ENCODE measurements at regions not wholly inside any gene's neighbourhood (a gene's known extent, or its start where the extent isn't known, plus 50 kb on each side); places are given as distances from the start of the nearest gene placed in this dataset.

DNA sequence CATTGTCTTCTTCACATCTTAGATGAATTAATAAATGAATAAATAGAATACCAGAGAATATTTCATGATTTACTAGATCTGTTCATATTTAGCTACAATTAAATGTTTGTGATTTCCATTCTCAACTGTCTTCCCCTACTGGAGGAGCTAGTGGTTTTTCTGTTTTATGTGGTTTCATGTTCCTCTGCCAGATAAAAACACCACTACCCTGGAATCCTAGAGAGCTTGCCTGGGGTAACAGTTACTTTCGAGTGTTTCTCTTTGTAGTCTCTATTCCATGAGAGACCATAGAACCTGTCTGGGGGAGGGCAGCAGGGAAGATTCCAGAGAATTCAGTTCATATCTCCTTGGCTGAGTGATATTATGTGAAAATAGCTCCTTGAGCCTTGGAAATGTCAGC is 349.2 kb downstream of the INSIG2 start:
- TF ChIP-seq, protein P1, sequence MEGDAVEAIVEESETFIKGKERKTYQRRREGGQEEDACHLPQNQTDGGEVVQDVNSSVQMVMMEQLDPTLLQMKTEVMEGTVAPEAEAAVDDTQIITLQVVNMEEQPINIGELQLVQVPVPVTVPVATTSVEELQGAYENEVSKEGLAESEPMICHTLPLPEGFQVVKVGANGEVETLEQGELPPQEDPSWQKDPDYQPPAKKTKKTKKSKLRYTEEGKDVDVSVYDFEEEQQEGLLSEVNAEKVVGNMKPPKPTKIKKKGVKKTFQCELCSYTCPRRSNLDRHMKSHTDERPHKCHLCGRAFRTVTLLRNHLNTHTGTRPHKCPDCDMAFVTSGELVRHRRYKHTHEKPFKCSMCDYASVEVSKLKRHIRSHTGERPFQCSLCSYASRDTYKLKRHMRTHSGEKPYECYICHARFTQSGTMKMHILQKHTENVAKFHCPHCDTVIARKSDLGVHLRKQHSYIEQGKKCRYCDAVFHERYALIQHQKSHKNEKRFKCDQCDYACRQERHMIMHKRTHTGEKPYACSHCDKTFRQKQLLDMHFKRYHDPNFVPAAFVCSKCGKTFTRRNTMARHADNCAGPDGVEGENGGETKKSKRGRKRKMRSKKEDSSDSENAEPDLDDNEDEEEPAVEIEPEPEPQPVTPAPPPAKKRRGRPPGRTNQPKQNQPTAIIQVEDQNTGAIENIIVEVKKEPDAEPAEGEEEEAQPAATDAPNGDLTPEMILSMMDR (conservative IDR thresholded peaks at IDR 0.05; ENCODE audit: low read length) = no peak
- no peak overlapping the region for H3K4me3 ChIP-seq (ENCODE audit: low read length)
- no peak for DNase-seq (ENCODE audit: low read depth)

DNA sequence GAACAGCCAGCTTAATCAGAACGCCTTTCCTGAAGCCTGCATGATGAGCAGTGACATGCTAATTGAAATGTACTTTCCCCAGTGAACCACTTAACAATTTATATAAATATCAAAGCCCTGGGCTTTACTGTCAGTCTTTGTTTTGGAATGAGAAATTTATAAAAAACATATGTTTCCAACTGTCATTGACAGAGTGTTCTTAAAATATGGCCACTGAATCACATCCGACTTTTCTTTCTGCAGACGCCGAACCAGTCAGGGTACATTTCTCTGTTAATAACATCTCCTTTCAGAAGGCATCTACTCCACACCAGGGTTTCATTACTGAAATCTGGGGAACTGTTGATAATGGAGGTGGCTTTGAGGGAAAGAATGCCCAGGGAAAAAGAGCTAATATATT is 343.7 kb downstream of the INSIG2 start:
- DNase-seq (ENCODE audit: low read depth) = peak; percentile 31
- no peak overlapping the region for H3K4me3 ChIP-seq (ENCODE audit: low read length)
- TF ChIP-seq, protein P1 (conservative IDR thresholded peaks at IDR 0.05; ENCODE audit: low read length) = no peak

DNA sequence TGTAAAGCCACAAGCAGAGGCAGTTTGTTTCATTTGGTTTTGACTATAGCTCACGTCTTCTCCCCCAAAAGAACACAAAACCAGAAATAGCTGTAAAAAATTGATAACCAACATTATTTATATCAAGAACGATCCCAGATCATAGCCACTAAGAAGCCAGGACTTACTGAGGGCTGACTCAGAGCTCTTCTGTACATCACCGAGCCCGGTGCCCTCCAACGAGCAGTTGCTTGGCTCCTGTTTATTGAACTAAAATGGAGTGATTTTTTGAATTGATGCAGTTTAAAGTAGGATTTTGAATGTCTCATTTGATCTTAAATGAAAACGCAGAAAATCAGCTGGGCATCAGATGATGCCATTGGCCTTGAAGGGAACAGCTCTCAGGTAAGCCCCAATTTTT is 343.3 kb downstream of the INSIG2 start:
- DNase-seq (ENCODE audit: low read depth) = no peak
- TF ChIP-seq, protein P1 (conservative IDR thresholded peaks at IDR 0.05; ENCODE audit: low read length) = no peak
- H3K4me3 ChIP-seq (ENCODE audit: low read length) = no peak overlapping the region

DNA sequence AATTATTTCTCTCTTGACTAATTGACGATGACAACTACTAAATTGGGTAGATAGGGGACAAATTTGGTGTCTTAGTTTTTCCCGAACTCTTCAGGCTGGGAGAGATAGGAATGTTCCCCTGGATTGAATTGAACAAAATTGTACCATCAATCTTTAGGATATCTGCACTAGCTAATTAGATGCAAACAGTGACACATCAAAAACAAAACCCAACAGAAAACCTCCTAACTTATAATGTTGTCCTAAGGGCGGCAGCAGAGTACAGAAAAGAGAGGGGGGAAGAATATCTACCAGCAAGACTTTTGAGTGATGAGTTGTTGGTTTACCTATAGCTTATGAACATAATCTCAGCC is 342.9 kb downstream of the INSIG2 start:
- TF ChIP-seq, protein P1 (conservative IDR thresholded peaks at IDR 0.05; ENCODE audit: low read length) = peak; percentile 50
- DNase-seq (ENCODE audit: low read depth) = peak; percentile 33
- no peak overlapping the region for H3K4me3 ChIP-seq (ENCODE audit: low read length)

DNA sequence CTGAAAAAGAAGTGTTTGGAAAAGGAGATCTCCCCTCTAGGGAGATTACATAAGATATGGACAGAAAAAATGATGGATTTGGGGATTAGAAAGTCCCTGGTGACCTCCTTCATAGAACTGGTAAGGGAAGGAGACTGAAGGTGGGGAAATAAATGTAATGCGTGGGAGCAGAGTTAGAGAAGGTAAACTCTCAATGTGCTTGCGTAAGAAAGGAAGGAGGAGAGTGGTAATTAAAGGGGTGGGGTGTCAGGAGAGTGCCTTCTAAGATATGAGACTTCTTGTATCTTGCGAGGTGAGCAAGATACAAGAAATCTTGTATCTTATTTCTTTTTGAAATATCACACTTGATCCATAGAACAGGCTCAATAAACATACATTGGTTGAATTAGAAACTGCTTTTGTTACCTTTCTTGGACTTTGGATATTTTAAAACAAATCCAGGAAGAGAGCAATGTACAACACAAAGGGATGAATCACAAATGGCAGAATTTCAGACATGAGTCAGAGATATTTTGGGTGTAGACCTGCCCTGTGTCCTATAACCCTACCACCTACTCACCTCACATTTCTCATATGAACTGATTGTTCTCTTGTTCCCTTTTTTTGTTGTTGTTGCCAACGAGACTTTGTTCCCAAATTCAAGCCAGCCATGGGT is 342.4 kb downstream of the INSIG2 start:
- DNase-seq (ENCODE audit: low read depth) = peak; percentile 51
- TF ChIP-seq, protein P1 (conservative IDR thresholded peaks at IDR 0.05; ENCODE audit: low read length) = no peak
- H3K4me3 ChIP-seq (ENCODE audit: low read length) = no peak overlapping the region

DNA sequence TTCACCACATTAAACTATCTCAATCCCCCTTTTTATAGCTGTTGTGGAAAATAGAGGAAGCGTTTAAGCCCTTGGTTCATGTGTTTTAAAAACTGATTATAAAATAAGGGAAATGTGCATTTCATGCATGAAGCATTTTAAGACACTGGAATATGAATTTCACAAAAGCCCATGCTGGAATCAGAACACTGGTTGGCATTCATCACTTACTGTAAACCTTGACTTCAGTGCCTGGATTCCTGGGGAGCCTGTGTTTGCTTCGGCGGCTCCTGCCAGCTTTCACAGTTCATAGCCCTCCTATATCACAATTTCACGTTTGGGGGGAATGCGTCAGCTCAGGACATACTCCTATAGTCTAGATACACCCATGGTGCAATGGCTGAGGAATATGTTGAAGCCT is 336.9 kb downstream of the INSIG2 start:
- no peak for DNase-seq (ENCODE audit: low read depth)
- no peak overlapping the region for H3K4me3 ChIP-seq (ENCODE audit: low read length)
- TF ChIP-seq, protein P1 (conservative IDR thresholded peaks at IDR 0.05; ENCODE audit: low read length) = no peak

DNA sequence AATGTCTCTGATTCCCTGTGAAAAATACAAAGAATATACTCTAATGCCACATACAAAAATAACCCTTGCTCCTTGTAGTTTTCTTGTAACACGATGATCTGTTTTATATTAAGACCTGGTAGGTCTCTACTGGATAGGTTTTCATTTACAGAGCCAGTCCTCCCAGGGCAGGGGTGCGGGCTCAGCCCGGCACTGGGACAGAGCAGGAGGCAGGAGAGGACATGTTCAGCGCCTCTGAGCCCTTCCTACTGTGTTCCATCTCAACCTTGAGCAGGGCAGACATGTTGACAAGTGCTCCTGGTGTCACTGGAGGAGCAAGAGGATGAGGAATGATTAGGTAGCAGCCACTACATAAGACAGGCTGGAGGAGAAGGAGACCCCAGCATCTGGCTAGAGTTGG is 335.5 kb downstream of the INSIG2 start:
- no peak overlapping the region for H3K4me3 ChIP-seq (ENCODE audit: low read length)
- TF ChIP-seq, protein P1 (conservative IDR thresholded peaks at IDR 0.05; ENCODE audit: low read length) = no peak
- DNase-seq (ENCODE audit: low read depth) = no peak
